ENCODE measurements at regions not wholly inside any gene's neighbourhood (a gene's known extent, or its start where the extent isn't known, plus 50 kb on each side); places are given as distances from the start of the nearest gene placed in this dataset.
"Not testable (repeated sequence)": the region's sequence is repeated elsewhere in the genome, so short reads cannot be mapped to it uniquely, and the experiment has no call there.

- CTCF ChIA-PET (ENCODE audit: low intra/inter-chr PET ratio, low total read pairs); H3K9me3 ChIP-seq (ENCODE audit: low read length); H2AFZ ChIP-seq (ENCODE audit: low read length); ATAC-seq; H3K27me3 ChIP-seq (ENCODE audit: control insufficient read depth in 1 of 2, insufficient read depth in 2 of 2, low read length in 2 of 2); H3K4me1 ChIP-seq (ENCODE audit: insufficient read depth, low read length); H3K9ac ChIP-seq (ENCODE audit: insufficient read depth, low read depth, low read length); H3K36me3 ChIP-seq (replicated peaks in 1 of 2; ENCODE audit: control insufficient read depth in 1 of 2, insufficient read depth in 2 of 2, low read length in 2 of 2); H3K4me3 ChIP-seq (replicated peaks in 1 of 3; ENCODE audit: insufficient read depth in 1 of 3, low read depth in 2 of 3, low read length in 3 of 3); in situ Hi-C loops (cut with HindIII; ENCODE audit: extremely low pct_ligation_motif_present, low pct_unique_long_range_greater_than_20kb); H3K4me2 ChIP-seq (ENCODE audit: low read depth, low read length); POLR2A ChIA-PET; H3K79me2 ChIP-seq (ENCODE audit: insufficient read depth, low read length); DNase-seq (ENCODE audit: low spot score); FAIRE-seq; H3K27ac ChIP-seq (ENCODE audit: extremely low read length, insufficient read depth, low read length); H4K20me1 ChIP-seq (ENCODE audit: insufficient read depth, low read length); intact Hi-C loops (cut with micrococcal nuclease; ENCODE audit: unreplicated experiment): not testable (repeated sequence)
- BruUV-seq (replicated peaks), result TSS peak; percentile 76
- WGBS (ENCODE audit: low lambda C conversion rate), result 26% methylated on average over 5 of the region's 5 CpGs
These were observed 573.0 kb downstream of the CWH43 start for GRCh38 chr4:49558916-49559676.

- in situ Hi-C loops (cut with HindIII; ENCODE audit: extremely low pct_ligation_motif_present, low pct_unique_long_range_greater_than_20kb); H3K79me2 ChIP-seq (ENCODE audit: insufficient read depth, low read length): not testable (repeated sequence)
These were observed 574.2 kb downstream of the CWH43 start for GRCh38 chr4:49560131-49560816.

GRCh38 chr4:49560883-49561282 lies 574.8 kb downstream of the CWH43 start:
- ATAC-seq; H3K79me2 ChIP-seq (ENCODE audit: insufficient read depth, low read length); in situ Hi-C loops (cut with HindIII; ENCODE audit: extremely low pct_ligation_motif_present, low pct_unique_long_range_greater_than_20kb); intact Hi-C loops (cut with micrococcal nuclease; ENCODE audit: unreplicated experiment); CTCF ChIA-PET (ENCODE audit: low intra/inter-chr PET ratio, low total read pairs); DNase-seq (ENCODE audit: low spot score); H3K9me3 ChIP-seq (ENCODE audit: low read length); H3K4me3 ChIP-seq (replicated peaks in 1 of 3; ENCODE audit: insufficient read depth in 1 of 3, low read depth in 2 of 3, low read length in 3 of 3); BruUV-seq (replicated peaks); POLR2A ChIA-PET; H3K27ac ChIP-seq (ENCODE audit: extremely low read length, insufficient read depth, low read length); H3K4me2 ChIP-seq (ENCODE audit: low read depth, low read length); H3K27me3 ChIP-seq (ENCODE audit: control insufficient read depth in 1 of 2, insufficient read depth in 2 of 2, low read length in 2 of 2); H2AFZ ChIP-seq (ENCODE audit: low read length); H3K36me3 ChIP-seq (replicated peaks in 1 of 2; ENCODE audit: control insufficient read depth in 1 of 2, insufficient read depth in 2 of 2, low read length in 2 of 2); H3K9ac ChIP-seq (ENCODE audit: insufficient read depth, low read depth, low read length); H3K4me1 ChIP-seq (ENCODE audit: insufficient read depth, low read length); FAIRE-seq; H4K20me1 ChIP-seq (ENCODE audit: insufficient read depth, low read length): not testable (repeated sequence)
- WGBS (ENCODE audit: low lambda C conversion rate), result 22% methylated on average over 3 of the region's 3 CpGs

More at GRCh38 chr4:49560131-49560816, 574.2 kb downstream of the CWH43 start:
- H3K27me3 ChIP-seq (ENCODE audit: control insufficient read depth in 1 of 2, insufficient read depth in 2 of 2, low read length in 2 of 2); H3K9ac ChIP-seq (ENCODE audit: insufficient read depth, low read depth, low read length); H3K4me3 ChIP-seq (replicated peaks in 1 of 3; ENCODE audit: insufficient read depth in 1 of 3, low read depth in 2 of 3, low read length in 3 of 3); H3K9me3 ChIP-seq (ENCODE audit: low read length); H3K36me3 ChIP-seq (replicated peaks in 1 of 2; ENCODE audit: control insufficient read depth in 1 of 2, insufficient read depth in 2 of 2, low read length in 2 of 2); DNase-seq (ENCODE audit: low spot score); H3K27ac ChIP-seq (ENCODE audit: extremely low read length, insufficient read depth, low read length); ATAC-seq; H3K4me2 ChIP-seq (ENCODE audit: low read depth, low read length); intact Hi-C loops (cut with micrococcal nuclease; ENCODE audit: unreplicated experiment); H2AFZ ChIP-seq (ENCODE audit: low read length); CTCF ChIA-PET (ENCODE audit: low intra/inter-chr PET ratio, low total read pairs); FAIRE-seq; H4K20me1 ChIP-seq (ENCODE audit: insufficient read depth, low read length); BruUV-seq (replicated peaks); POLR2A ChIA-PET; H3K4me1 ChIP-seq (ENCODE audit: insufficient read depth, low read length): not testable (repeated sequence)
- 22% methylated on average over 4 of the region's 9 CpGs for WGBS (ENCODE audit: low lambda C conversion rate)

GRCh38 chr4:49570248-49570647 lies 584.2 kb downstream of the CWH43 start:
- H3K27ac ChIP-seq (ENCODE audit: extremely low read length, insufficient read depth, low read length); H3K9ac ChIP-seq (ENCODE audit: insufficient read depth, low read depth, low read length); H3K9me3 ChIP-seq (ENCODE audit: low read length); H3K79me2 ChIP-seq (ENCODE audit: insufficient read depth, low read length); H2AFZ ChIP-seq (ENCODE audit: low read length); H3K4me3 ChIP-seq (replicated peaks in 1 of 3; ENCODE audit: insufficient read depth in 1 of 3, low read depth in 2 of 3, low read length in 3 of 3); POLR2A ChIA-PET; CTCF ChIA-PET (ENCODE audit: low intra/inter-chr PET ratio, low total read pairs); ATAC-seq; in situ Hi-C loops (cut with HindIII; ENCODE audit: extremely low pct_ligation_motif_present, low pct_unique_long_range_greater_than_20kb); H3K27me3 ChIP-seq (ENCODE audit: control insufficient read depth in 1 of 2, insufficient read depth in 2 of 2, low read length in 2 of 2); H3K4me2 ChIP-seq (ENCODE audit: low read depth, low read length); FAIRE-seq; intact Hi-C loops (cut with micrococcal nuclease; ENCODE audit: unreplicated experiment); BruUV-seq (replicated peaks); DNase-seq (ENCODE audit: low spot score); H3K4me1 ChIP-seq (ENCODE audit: insufficient read depth, low read length); H3K36me3 ChIP-seq (replicated peaks in 1 of 2; ENCODE audit: control insufficient read depth in 1 of 2, insufficient read depth in 2 of 2, low read length in 2 of 2); H4K20me1 ChIP-seq (ENCODE audit: insufficient read depth, low read length): not testable (repeated sequence)
- 0% methylated on average over 2 of the region's 2 CpGs for WGBS (ENCODE audit: low lambda C conversion rate)

All from HepG2 (cell line).